ENCODE measurements at regions not wholly inside any gene's neighbourhood (a gene's known extent, or its start where the extent isn't known, plus 50 kb on each side); places are given as distances from the start of the nearest gene placed in this dataset.

DNA sequence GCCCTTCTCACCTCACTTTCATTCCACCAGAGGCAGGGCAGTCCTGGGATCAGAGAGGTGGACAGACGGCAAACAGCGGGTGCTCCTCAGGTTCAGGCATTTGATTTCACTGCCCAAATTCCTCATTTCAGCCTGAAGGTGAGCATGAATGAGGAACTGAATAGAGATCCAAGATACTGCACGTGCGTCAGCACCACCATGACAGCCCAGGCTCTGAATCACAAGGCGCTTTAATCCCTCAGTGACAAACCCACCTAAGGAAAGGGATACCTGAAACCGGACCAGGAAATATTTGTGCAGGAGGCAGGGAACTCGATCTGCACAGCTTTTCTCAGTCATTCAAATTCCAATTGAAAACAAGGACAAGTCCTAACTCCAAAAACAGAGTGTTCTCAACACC lies 174.8 kb upstream of the HEY2 start:
- TF ChIP-seq, protein P1, sequence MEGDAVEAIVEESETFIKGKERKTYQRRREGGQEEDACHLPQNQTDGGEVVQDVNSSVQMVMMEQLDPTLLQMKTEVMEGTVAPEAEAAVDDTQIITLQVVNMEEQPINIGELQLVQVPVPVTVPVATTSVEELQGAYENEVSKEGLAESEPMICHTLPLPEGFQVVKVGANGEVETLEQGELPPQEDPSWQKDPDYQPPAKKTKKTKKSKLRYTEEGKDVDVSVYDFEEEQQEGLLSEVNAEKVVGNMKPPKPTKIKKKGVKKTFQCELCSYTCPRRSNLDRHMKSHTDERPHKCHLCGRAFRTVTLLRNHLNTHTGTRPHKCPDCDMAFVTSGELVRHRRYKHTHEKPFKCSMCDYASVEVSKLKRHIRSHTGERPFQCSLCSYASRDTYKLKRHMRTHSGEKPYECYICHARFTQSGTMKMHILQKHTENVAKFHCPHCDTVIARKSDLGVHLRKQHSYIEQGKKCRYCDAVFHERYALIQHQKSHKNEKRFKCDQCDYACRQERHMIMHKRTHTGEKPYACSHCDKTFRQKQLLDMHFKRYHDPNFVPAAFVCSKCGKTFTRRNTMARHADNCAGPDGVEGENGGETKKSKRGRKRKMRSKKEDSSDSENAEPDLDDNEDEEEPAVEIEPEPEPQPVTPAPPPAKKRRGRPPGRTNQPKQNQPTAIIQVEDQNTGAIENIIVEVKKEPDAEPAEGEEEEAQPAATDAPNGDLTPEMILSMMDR (IDR thresholded peaks at IDR 0.05) = no peak
- TF ChIP-seq, protein P2, sequence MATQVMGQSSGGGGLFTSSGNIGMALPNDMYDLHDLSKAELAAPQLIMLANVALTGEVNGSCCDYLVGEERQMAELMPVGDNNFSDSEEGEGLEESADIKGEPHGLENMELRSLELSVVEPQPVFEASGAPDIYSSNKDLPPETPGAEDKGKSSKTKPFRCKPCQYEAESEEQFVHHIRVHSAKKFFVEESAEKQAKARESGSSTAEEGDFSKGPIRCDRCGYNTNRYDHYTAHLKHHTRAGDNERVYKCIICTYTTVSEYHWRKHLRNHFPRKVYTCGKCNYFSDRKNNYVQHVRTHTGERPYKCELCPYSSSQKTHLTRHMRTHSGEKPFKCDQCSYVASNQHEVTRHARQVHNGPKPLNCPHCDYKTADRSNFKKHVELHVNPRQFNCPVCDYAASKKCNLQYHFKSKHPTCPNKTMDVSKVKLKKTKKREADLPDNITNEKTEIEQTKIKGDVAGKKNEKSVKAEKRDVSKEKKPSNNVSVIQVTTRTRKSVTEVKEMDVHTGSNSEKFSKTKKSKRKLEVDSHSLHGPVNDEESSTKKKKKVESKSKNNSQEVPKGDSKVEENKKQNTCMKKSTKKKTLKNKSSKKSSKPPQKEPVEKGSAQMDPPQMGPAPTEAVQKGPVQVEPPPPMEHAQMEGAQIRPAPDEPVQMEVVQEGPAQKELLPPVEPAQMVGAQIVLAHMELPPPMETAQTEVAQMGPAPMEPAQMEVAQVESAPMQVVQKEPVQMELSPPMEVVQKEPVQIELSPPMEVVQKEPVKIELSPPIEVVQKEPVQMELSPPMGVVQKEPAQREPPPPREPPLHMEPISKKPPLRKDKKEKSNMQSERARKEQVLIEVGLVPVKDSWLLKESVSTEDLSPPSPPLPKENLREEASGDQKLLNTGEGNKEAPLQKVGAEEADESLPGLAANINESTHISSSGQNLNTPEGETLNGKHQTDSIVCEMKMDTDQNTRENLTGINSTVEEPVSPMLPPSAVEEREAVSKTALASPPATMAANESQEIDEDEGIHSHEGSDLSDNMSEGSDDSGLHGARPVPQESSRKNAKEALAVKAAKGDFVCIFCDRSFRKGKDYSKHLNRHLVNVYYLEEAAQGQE (IDR thresholded peaks at IDR 0.05; ENCODE audit: insufficient read depth in 1 of 2, low read depth in 2 of 2, low read length in 1 of 2) = no peak
